Liver (tissue), 3 donors: ENCODE measurements at regions not wholly inside any gene's neighbourhood (a gene's known extent, or its start where the extent isn't known, plus 50 kb on each side); places are given as distances from the start of the nearest gene placed in this dataset.

Experiments
- EGR1 ChIP-seq, 2 donors: IDR thresholded peaks; 2 replicates each; pipeline ENCODE4 v1.6.1; 2016 to 2018; ENCODE audit warnings: antibody characterized with exemption in 2 of 2, low read depth in 2 of 2
- HNF4G ChIP-seq: IDR thresholded peaks from 2 replicates; pipeline ENCODE4 v1.6.1; 2016; ENCODE audit warnings: antibody characterized with exemption
- JUND ChIP-seq, 2 donors: IDR thresholded peaks; 2 replicates each; pipeline ENCODE4 v1.6.1; 2016; ENCODE audit warnings: antibody characterized with exemption in 2 of 2
- RAD21 ChIP-seq, 2 donors: IDR thresholded peaks; 2 replicates each; pipeline ENCODE4 v1.6.1; 2016; ENCODE audit warnings: antibody characterized with exemption in 2 of 2, mild to moderate bottlenecking in 2 of 2
- YY1 ChIP-seq: IDR thresholded peaks from 2 replicates; pipeline ENCODE4 v1.6.1; 2016; ENCODE audit warnings: antibody characterized with exemption, mild to moderate bottlenecking
- TF ChIP-seq, protein P1 (sequence below): IDR thresholded peaks from 2 replicates; pipeline ENCODE4 v1.6.1; 2016; ENCODE audit warnings: antibody characterized with exemption, mild to moderate bottlenecking
- TF ChIP-seq, protein P2 (sequence below): fragments of 150-350 bp; IDR thresholded peaks from 2 replicates; pipeline ENCODE4 v1.5.1; 2017; ENCODE audit warnings: improper control_type of control experiment, low read depth, low read length; ENCODE audit not compliant: missing input control
- TF ChIP-seq, protein P3 (sequence below): IDR thresholded peaks from 2 replicates; pipeline ENCODE4 v1.6.1; 2016; ENCODE audit warnings: antibody characterized with exemption
- TF ChIP-seq, protein P4 (sequence below): IDR thresholded peaks from 2 replicates; pipeline ENCODE4 v1.6.1; 2016; ENCODE audit warnings: antibody characterized with exemption
- donor health status: healthy.
- donor health status: healthy.

DNA sequence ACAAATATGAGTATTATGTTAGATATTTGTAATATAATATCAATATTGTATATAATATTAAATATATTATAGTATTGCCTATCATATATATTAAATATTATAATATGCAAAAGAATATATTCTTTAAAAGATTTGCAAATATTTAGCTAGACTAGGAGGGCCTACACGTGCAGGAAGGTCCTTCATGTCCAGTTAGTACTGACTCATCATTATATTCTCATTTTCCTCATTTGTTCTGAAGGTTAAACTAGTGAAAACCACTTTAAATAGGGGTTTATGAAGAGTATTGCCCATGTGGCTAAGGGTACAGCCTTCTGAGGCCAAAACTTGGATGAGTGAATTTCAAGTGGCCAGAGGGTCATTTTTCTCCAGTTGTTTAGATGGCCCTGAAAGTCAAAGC is 293.0 kb upstream of the VRK2 start:
- TF ChIP-seq YY1 (no peak), JUND (IDR thresholded peaks at IDR 0.05) (no peak), RAD21 (IDR thresholded peaks at IDR 0.05) (no peak), EGR1 (IDR thresholded peaks at IDR 0.05; ENCODE audit: low read depth in 2 of 2) (no peak), HNF4G (no peak)
- TF ChIP-seq, protein P1, sequence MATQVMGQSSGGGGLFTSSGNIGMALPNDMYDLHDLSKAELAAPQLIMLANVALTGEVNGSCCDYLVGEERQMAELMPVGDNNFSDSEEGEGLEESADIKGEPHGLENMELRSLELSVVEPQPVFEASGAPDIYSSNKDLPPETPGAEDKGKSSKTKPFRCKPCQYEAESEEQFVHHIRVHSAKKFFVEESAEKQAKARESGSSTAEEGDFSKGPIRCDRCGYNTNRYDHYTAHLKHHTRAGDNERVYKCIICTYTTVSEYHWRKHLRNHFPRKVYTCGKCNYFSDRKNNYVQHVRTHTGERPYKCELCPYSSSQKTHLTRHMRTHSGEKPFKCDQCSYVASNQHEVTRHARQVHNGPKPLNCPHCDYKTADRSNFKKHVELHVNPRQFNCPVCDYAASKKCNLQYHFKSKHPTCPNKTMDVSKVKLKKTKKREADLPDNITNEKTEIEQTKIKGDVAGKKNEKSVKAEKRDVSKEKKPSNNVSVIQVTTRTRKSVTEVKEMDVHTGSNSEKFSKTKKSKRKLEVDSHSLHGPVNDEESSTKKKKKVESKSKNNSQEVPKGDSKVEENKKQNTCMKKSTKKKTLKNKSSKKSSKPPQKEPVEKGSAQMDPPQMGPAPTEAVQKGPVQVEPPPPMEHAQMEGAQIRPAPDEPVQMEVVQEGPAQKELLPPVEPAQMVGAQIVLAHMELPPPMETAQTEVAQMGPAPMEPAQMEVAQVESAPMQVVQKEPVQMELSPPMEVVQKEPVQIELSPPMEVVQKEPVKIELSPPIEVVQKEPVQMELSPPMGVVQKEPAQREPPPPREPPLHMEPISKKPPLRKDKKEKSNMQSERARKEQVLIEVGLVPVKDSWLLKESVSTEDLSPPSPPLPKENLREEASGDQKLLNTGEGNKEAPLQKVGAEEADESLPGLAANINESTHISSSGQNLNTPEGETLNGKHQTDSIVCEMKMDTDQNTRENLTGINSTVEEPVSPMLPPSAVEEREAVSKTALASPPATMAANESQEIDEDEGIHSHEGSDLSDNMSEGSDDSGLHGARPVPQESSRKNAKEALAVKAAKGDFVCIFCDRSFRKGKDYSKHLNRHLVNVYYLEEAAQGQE, result no peak
- TF ChIP-seq, protein P2, sequence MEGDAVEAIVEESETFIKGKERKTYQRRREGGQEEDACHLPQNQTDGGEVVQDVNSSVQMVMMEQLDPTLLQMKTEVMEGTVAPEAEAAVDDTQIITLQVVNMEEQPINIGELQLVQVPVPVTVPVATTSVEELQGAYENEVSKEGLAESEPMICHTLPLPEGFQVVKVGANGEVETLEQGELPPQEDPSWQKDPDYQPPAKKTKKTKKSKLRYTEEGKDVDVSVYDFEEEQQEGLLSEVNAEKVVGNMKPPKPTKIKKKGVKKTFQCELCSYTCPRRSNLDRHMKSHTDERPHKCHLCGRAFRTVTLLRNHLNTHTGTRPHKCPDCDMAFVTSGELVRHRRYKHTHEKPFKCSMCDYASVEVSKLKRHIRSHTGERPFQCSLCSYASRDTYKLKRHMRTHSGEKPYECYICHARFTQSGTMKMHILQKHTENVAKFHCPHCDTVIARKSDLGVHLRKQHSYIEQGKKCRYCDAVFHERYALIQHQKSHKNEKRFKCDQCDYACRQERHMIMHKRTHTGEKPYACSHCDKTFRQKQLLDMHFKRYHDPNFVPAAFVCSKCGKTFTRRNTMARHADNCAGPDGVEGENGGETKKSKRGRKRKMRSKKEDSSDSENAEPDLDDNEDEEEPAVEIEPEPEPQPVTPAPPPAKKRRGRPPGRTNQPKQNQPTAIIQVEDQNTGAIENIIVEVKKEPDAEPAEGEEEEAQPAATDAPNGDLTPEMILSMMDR, result no peak
- TF ChIP-seq, protein P3, sequence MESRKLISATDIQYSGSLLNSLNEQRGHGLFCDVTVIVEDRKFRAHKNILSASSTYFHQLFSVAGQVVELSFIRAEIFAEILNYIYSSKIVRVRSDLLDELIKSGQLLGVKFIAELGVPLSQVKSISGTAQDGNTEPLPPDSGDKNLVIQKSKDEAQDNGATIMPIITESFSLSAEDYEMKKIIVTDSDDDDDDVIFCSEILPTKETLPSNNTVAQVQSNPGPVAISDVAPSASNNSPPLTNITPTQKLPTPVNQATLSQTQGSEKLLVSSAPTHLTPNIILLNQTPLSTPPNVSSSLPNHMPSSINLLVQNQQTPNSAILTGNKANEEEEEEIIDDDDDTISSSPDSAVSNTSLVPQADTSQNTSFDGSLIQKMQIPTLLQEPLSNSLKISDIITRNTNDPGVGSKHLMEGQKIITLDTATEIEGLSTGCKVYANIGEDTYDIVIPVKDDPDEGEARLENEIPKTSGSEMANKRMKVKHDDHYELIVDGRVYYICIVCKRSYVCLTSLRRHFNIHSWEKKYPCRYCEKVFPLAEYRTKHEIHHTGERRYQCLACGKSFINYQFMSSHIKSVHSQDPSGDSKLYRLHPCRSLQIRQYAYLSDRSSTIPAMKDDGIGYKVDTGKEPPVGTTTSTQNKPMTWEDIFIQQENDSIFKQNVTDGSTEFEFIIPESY, result no peak
- TF ChIP-seq, protein P4, sequence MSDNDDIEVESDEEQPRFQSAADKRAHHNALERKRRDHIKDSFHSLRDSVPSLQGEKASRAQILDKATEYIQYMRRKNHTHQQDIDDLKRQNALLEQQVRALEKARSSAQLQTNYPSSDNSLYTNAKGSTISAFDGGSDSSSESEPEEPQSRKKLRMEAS, result no peak
